Adrenal gland (tissue), 9 donors: ENCODE measurements at regions not wholly inside any gene's neighbourhood (a gene's known extent, or its start where the extent isn't known, plus 50 kb on each side); places are given as distances from the start of the nearest gene placed in this dataset.

Experiments used
- DNase-seq, 7 donors: peaks; one replicate each; pipeline ENCODE4 v3.0.0-alpha.2; 2019 to 2020
- H3K27ac ChIP-seq, 5 donors: fragments of 200-600 bp; sonication (generic) in 4 of 5; 1 replicate in 3 of 5; 2 replicates in 2 of 5; pipeline versions ENCODE4 v1.5.1 to v1.8.0; 2016 to 2020; ENCODE audit warnings: mild to moderate bottlenecking in 1 of 5
- H3K27me3 ChIP-seq: fragments of 200-600 bp; 2 replicates; pipeline ENCODE4 v1.8.0; 2021
- H3K36me3 ChIP-seq, 2 donors: fragments of 200-600 bp; replicated peaks in 1 of 2; 1 replicate in 1 of 2; 2 replicates in 1 of 2; pipeline versions ENCODE4 v1.5.1 to v1.8.0; 2018 to 2022
- H3K4me1 ChIP-seq, 2 donors: fragments of 200-600 bp; replicated peaks in 1 of 2; 1 replicate in 1 of 2; 2 replicates in 1 of 2; pipeline versions ENCODE4 v1.5.1 to v1.8.0; 2018 to 2021
- H3K4me3 ChIP-seq, 4 donors: fragments of 200-600 bp; sonication (generic) in 3 of 4; one replicate each; pipeline ENCODE4 v1.5.1; 2016 to 2018
- H3K9me3 ChIP-seq, 3 donors: fragments of 200-600 bp; sonication (generic) in 1 of 3; replicated peaks in 1 of 3; 1 replicate in 2 of 3; 2 replicates in 1 of 3; pipeline versions ENCODE4 v1.5.1 to v1.8.0; 2016 to 2021
- POLR2A ChIP-seq, 2 donors: fragments of 450-650 bp; IDR thresholded peaks; one replicate each; pipeline ENCODE4 v1.6.1; 2017; ENCODE audit warnings: antibody characterized with exemption in 2 of 2, mild to moderate bottlenecking in 2 of 2, moderate library complexity in 1 of 2
- WGBS, 4 donors: extraction: QIAGEN DNeasy Blood & Tissue Kit in 2 of 4; methylation state at CpG; one replicate each; pipeline versions ENCODE4 v1.1.5 to v1.1.7; 2013 to 2017; 5-methylcytosine and 5-hydroxymethylcytosine counted together
- intact Hi-C, 2 donors: fragments of 100-400 bp; cut with DNase I; formaldehyde crosslinking; loops; one replicate each; pipeline versions ENCODE4 v1.14.1 to v1.15.0; 2022 to 2023
- TF ChIP-seq, protein P1 (sequence below), 6 experiments: fragments of 450-650 bp in 4 of 6; fragments of 200-600 bp in 2 of 6; sonication (generic) in 1 of 6; IDR thresholded peaks; 1 replicate in 5 of 6; 2 replicates in 1 of 6; pipeline versions ENCODE4 v1.5.1 to v1.8.0; 2016 to 2021; ENCODE audit warnings: antibody characterized with exemption in 6 of 6, mild to moderate bottlenecking in 2 of 6, moderate library complexity in 1 of 6
- donor health status: healthy with polysubstance abuse.
- donor health status: Bipolar disorder and iron deficiency.
- donor health status: DM: yes; HTN: yes; CAD: no.
- donor health status: DM: no; HTN: no; CAD: no.
- donor health status: DM: no; HTN: no; CAD: no.

DNA sequence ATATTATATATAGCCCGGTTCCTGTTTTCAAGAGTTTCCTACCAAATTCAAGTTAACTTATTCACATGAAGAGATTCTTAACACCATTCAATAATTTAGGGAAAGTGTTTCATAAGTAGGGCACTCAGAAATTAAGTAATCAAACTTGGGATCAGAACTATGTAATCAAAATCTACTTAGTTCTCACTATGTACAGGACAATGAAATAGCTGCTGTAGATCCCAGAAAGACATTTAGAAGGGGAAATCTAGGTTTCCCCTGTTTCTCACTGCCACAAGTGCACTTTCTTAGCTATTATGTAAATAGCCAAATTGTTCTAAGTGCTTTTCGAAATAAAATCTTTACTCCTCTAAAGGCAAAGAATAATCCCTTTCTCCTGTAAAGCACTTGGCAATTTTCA, 493.6 kb upstream of the SETBP1 start:
- no peaks in the 10 kb centered on the region for H3K36me3 ChIP-seq
- WGBS, 4 donors: 81 to 87% (median 84%) methylated on average over 2 of the region's 2 CpGs
- no peaks in the 10 kb centered on the region for H3K27me3 ChIP-seq
- H3K4me3 ChIP-seq: no peak overlapping the region
- TF ChIP-seq POLR2A (IDR thresholded peaks at IDR 0.05): no peak
- TF ChIP-seq, protein P1, sequence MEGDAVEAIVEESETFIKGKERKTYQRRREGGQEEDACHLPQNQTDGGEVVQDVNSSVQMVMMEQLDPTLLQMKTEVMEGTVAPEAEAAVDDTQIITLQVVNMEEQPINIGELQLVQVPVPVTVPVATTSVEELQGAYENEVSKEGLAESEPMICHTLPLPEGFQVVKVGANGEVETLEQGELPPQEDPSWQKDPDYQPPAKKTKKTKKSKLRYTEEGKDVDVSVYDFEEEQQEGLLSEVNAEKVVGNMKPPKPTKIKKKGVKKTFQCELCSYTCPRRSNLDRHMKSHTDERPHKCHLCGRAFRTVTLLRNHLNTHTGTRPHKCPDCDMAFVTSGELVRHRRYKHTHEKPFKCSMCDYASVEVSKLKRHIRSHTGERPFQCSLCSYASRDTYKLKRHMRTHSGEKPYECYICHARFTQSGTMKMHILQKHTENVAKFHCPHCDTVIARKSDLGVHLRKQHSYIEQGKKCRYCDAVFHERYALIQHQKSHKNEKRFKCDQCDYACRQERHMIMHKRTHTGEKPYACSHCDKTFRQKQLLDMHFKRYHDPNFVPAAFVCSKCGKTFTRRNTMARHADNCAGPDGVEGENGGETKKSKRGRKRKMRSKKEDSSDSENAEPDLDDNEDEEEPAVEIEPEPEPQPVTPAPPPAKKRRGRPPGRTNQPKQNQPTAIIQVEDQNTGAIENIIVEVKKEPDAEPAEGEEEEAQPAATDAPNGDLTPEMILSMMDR (IDR thresholded peaks at IDR 0.05): no peak
- no peaks in the 10 kb centered on the region for H3K9me3 ChIP-seq
- H3K27ac ChIP-seq: no peak overlapping the region
- no peak for DNase-seq
- H3K4me1 ChIP-seq: no peaks in the 10 kb centered on the region
- intact Hi-C loops: no loop called here

DNA sequence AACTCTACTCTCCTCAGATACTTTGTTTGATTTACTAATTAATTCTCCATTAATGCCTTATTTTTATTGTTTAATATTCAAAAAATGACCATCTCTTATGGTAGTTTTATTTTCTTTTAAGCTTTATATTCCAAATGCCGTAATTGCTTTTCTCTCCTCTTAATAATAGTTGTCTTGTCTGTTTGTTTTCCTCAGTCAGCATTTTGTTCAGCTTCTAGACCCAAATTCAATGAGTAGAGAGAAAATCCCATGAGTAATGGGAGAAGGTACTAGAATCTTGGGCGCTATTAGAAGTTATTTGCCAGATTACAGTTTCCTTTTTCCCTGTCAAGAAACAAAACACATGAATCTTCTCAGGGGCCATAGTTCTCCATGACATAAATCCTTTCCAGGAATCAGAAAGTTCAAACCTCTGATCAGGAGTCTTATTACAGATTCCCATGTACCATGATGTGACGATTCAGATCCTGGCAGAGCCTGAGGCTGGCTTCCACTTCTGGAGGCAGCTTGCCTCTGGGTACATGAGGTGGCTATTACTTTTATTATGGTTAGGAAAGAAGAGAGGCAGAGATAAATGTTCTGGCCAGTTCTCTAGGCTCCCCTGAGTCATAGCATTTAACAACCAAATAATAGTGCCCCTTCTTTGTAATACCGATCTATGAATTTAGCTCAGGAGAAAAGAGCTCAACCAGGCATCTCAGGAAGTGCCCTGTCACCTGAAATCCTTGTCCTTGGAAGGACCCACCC, 485.1 kb upstream of the SETBP1 start:
- TF ChIP-seq POLR2A (IDR thresholded peaks at IDR 0.05): no peak
- TF ChIP-seq, protein P1 (IDR thresholded peaks at IDR 0.05): no peak
- Histone ChIP-seq H3K36me3 (no peaks in the 10 kb centered on the region), H3K9me3 (no peaks in the 10 kb centered on the region), H3K4me3 (no peak overlapping the region), H3K4me1 (no peaks in the 10 kb centered on the region), H3K27me3 (no peaks in the 10 kb centered on the region), H3K27ac (no peak overlapping the region)
- intact Hi-C loops: no loop called here
- no peak for DNase-seq
- 79 to 89% (median 85%) methylated on average over 4 of the region's 4 CpGs for WGBS, 4 donors

DNA sequence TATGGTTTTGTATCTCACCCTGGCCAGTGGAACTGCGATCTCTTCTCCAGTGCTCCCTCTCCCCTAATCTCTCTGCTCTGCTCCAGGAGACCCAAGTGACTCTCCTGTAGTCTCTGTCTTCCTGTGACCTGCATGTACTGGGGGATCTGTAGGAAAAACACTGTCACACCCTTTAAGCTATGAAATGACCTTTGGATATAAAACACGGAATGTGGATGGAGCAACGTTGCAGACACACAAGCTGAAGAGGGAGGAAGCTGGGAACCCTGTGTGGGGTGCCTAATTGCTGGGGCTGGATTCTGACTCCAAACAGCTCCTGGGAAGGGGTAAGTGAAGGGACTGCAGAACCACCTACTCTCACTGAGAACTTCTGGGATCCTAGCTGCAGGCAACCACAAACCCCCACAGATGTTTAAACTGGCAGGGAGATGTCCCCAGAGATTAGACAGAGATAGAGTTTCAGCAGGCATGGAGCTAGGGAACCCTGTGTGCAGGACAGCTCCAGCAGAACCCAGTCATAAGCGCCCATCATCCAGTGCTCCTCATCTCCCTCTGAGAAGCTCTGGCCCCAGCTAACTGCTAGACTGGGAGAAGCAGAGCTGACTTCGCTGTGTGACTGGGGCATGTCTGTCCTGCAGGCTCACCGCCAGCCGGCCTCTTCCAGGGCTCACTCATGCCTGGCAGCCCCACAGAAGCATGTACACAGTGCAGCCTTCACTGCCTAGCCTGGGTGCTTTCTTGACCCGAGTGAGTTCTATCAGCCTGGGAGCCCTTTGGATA, 482.7 kb upstream of the SETBP1 start:
- DNase-seq: no peak
- Histone ChIP-seq H3K4me1 (no peaks in the 10 kb centered on the region), H3K36me3 (no peaks in the 10 kb centered on the region), H3K4me3 (no peak overlapping the region), H3K9me3 (no peaks in the 10 kb centered on the region), H3K27ac (no peak overlapping the region), H3K27me3 (no peaks in the 10 kb centered on the region)
- 61 to 86% (median 80%) methylated on average over 6 to 8 of the region's 8 CpGs for WGBS, 4 donors
- intact Hi-C loops: no loop called here
- TF ChIP-seq, protein P1 (IDR thresholded peaks at IDR 0.05): no peak
- no peak for TF ChIP-seq POLR2A (IDR thresholded peaks at IDR 0.05)

DNA sequence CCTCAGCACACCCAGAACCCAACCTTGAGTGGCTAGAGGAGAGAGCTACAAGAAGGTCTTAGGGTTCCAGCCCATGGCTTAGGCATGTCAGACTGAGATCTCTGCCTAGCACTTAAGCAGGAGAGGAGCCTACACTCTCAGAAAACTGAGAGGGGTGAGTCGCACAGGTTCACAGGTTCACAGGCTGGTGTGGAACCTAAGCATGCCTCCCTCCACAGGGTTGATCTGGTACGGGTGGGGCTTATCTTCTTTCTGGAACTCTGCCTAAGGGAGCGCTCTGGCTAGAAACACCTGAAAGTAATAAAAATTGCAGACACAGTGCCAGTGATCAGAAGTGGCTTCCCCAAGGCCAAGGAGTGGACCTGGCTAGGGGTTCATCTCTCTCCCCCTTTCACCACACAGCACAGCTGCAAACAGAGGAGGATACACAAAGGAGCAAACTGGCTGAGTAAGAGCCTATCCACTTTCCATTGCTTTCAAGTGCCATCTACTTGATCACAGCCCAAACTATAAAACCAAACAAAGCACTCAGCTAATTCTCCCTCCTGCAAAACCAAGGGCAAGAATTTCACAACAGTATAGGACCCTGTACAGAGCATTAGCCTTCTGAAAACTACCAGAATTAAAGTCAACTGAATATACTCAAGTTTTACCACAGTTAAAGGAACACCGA, 481.9 kb upstream of the SETBP1 start:
- Histone ChIP-seq H3K4me1 (no peaks in the 10 kb centered on the region), H3K27ac (no peak overlapping the region), H3K9me3 (no peaks in the 10 kb centered on the region), H3K36me3 (no peaks in the 10 kb centered on the region), H3K27me3 (no peaks in the 10 kb centered on the region), H3K4me3 (no peak overlapping the region)
- DNase-seq: no peak
- TF ChIP-seq, protein P1 (IDR thresholded peaks at IDR 0.05): no peak
- TF ChIP-seq POLR2A (IDR thresholded peaks at IDR 0.05): no peak
- WGBS, 4 donors: 79 to 92% (median 84%) methylated on average over 4 of the region's 4 CpGs
- intact Hi-C loops: no loop called here
